Stimulated activated CD8-positive, alpha-beta memory T cell treated with anti-CD3 and anti-CD28 coated beads, Interleukin-15, amount 100 ng/mL, for 1 hour (primary cell): ENCODE measurements at regions not wholly inside any gene's neighbourhood (a gene's known extent, or its start where the extent isn't known, plus 50 kb on each side); places are given as distances from the start of the nearest gene placed in this dataset.
"Not testable (repeated sequence)": the region's sequence is repeated elsewhere in the genome, so short reads cannot be mapped to it uniquely, and the experiment has no call there.

ENCODE experiments used
- DNase-seq: peaks from one replicate; pipeline ENCODE4 v3.0.0-alpha.2; 2020; ENCODE audit warnings: low read depth

GRCh38 chr2:8552293-8552801 is 129.5 kb upstream of the ID2 start:
- no peak for DNase-seq

GRCh38 chr2:8553643-8554042 is 128.2 kb upstream of the ID2 start:
- DNase-seq: no peak

DNA sequence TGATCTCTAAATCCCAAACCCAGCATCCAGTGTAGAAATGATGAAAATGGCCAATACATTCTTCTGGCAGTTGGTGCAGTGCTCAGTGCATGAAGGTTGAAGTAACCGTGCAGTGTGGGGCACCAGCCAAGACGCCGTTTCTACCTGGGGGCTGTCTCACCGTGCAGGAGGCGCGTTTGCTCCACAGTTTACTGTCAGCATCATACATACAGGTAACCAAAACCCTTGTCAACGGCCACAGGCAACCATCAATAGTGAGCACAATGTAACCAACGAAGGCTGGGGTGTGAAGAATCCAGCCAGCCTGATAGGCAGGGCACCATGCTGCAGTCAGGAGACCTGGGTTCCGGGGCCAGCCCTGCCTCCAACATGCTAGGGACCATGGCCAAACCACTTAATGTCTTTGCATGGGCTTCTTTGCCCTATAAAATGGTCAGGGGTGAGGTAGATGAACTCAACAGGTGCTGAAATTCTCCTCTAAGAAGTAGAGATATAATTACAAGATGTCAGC is 127.5 kb upstream of the ID2 start:
- no peak for DNase-seq

- DNase-seq: no peak
Observed at GRCh38 chr2:8555543-8555942, 126.3 kb upstream of the ID2 start.

DNA sequence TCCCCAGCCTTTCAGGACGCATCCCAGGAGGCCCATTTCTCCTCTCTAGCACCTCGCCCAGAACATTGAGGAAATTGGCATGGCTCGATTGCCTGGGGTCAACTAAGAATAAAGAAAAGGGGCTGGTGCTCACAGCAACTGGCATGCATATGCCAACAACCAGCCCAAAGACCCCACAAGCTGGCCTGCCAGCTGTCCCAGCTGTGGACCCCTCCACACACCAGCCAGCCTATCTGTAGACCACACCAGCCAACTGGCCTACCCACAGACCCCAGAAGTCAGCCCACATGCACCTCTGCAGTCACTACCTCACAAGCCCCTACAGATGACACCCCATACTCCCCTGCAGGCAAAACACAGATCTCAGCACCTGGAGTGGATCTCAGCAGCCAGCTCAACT is 123.8 kb upstream of the ID2 start:
- no peak for DNase-seq

GRCh38 chr2:8558956-8559355 is 122.9 kb upstream of the ID2 start:
- DNase-seq: no peak

GRCh38 chr2:8559805-8560204 is 122.1 kb upstream of the ID2 start:
- DNase-seq: no peak

- DNase-seq: not testable (repeated sequence)
Observed at GRCh38 chr2:8561692-8562091, 120.2 kb upstream of the ID2 start.

DNA sequence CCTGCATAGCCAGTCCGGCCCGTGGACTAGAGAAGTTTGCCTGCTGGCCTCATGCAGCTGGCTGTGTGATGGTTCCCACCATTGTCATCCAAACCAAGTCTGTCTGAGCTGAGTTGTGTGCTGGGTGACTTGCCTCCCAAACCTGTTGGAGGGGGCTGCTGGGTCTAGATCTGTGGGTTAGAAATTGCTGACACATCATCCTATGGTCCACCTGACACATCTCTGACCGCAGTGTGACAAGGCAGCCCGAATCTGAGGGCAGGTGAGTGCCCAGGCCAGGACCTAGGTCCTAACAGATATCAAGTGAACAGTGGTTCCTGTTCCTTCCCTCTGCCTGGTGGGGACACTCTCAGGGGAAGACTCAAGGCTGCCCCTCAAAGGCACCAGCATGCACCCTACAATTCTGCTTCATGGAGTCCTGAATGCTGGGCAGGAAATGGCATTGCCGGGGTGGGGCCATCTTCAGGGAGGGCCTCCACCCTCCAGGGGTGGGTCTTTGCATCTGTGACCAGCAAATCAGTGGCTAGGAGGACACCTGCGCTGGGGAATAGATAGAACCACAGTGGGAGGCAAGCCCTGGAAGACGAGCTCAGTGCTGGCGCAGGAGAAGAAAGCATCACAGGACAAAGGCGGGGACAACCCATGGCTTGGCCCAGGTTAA is 117.9 kb upstream of the ID2 start:
- no peak for DNase-seq

- DNase-seq: no peak
Observed at GRCh38 chr2:8564475-8564874, 117.4 kb upstream of the ID2 start.

DNA sequence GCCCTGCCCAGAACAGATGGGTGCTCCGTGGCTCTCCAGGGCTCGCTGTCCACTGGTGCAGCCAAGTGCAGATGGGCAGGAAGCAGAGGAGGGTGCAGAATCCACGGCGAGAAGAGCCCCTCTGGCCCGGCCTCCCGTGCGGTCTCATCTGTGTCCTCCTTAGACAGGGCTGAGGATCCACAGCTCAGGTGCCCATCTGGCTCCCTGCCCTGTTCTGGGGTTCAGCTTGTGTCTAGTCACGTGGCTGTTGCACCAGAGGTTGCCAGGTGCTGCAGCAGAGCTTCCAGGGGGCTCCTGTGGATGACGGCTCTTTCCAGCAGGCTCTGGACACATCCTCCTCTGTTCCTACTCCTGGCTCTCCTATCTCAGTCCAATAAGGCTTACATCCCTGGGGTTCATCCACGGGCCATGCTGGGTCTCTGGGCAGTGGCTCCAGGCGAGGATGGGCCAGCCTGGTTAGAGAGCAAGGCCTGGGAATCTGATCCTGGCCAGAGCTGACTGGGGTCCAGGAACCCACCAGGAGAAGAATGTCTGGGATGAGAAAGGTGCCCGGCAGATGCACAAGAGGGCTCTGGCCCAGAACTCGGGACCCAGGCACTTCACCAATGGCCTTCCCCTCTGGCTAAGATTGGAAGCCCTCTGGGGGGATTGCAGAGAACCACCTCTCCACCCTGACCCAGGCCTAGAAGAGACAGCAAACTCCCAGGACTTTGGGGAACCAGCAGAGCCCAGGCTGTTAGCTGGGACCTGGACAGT is 116.3 kb upstream of the ID2 start:
- DNase-seq: no peak

DNA sequence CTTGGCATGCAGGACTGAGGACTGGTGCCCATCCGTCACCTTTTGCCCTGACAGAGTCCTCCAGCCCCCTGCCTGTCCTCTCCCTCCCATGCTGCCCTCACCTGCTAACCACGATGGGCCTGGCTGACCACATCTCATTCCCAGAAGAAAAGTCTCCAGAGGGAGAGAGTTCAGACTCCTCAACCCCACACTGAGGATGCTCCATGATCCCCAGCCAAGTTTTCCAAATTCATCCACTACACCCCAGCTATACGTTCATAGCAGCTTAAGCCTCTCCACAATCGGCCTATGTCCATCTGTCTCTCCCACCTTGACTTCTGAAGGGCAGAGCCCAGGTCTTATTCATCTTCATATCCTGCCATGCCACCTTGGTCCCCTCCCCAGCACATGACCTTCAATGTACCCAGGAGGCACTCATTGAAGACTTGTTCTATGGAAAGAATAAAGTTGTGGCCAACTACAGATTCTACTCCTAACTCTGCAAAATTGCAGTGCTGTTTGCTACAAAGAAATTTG is 115.6 kb upstream of the ID2 start:
- no peak for DNase-seq

- DNase-seq: no peak
Observed at GRCh38 chr2:8566774-8567468, 114.9 kb upstream of the ID2 start.

DNA sequence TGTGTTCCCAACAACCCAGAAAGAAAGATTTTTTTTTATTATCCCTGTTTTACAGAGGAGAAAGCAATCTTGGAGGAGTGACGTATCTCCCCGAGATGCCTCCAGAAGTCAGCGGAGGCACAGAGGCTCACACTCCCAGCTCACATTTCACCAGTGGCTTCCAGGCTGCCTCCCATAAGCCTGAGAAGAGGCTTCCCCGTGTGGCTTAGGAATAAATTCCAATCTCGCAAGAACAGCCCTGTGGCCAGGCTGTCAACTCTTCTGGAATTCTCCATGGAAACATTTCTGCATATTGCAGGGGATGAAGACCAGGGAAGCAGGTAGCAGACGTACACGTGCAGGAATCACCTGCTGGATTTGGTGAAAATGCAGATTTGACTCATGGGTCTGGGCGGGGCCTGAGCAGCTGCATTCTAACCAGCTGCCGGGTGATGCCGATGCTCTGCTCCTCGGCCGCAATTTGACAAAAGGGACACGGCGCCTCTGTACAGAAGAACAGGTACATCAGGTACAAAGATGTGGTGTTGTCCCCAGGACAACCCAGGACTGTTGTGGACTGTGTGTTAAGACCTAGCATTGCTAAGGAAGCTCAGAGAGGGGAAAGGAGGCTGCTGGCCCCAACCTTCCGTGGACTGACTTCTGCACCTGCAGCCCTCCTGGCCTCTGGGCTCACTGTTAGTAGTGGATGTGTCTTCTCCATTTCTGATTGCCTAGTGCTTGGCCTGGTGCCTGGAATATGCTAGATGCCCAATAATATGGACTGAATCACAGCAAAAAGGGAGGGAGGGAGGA is 114.2 kb upstream of the ID2 start:
- no peak for DNase-seq

- no peak for DNase-seq
Observed at GRCh38 chr2:8568543-8569302, 113.1 kb upstream of the ID2 start.

DNA sequence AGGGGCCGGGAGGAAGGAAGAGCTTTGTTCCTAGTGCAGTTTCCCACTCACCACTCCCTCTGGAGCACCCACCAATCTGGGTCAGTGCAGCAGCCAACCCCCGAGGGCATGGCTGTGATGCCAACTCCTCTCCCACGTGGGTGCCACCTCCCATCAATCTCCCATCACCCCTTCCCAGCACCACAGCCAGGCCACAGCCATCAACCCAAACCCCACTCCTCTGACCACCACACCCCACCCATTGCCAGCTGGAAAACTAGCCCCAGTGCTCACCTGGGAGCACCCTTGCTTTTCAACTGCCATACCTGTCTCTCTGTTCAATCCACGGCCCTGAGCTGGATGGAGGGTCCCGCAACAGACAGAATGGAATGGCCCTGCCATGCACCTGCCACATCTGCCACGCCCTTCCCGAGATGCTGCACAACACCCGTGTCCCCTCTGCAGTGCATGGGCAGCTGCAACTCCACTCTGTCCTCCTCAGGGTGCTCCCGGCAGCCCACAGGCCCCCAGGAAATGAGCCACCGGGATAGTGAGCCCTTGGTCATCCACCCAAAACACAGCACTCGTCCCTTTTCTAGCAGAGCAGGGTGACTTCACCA is 112.4 kb upstream of the ID2 start:
- DNase-seq: no peak

GRCh38 chr2:8570637-8571036 is 111.2 kb upstream of the ID2 start:
- no peak for DNase-seq

DNA sequence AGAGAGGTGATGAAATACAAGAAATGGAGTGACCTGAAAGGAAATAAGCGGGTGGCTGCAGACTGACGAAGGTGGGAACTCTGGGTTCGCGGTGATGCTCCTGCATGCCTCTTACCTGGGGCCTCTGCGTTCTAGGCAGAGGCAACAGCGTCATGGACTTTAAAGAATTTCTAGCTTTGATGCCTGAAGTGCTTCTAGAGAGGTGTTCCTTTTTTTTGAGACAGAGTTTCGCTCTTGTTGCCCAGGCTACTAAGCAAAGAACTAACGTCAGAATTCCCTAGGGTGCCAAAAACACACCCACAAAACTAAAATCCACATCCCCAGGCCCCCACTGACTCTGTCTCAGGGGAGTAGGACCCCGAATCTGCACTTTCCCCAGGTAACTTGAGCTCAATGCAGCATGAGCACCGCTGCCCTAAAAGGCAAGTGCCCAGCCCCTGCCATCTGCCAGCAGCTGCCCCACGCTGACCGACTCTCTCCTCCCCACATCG is 110.5 kb upstream of the ID2 start:
- DNase-seq: no peak

- no peak for DNase-seq
Observed at GRCh38 chr2:8571792-8572499, 109.9 kb upstream of the ID2 start.

GRCh38 chr2:8572712-8573233 is 109.1 kb upstream of the ID2 start:
- DNase-seq: no peak
